Parathyroid adenoma (tissue), 2 donors: ENCODE measurements at regions not wholly inside any gene's neighbourhood (a gene's known extent, or its start where the extent isn't known, plus 50 kb on each side); places are given as distances from the start of the nearest gene placed in this dataset.

ENCODE experiments used
- H2AFZ ChIP-seq: fragments of 300-600 bp; sonication (generic); one replicate; pipeline ENCODE4 v1.7.0; 2017; ENCODE audit warnings: antibody characterized with exemption, mild to moderate bottlenecking
- H3K27ac ChIP-seq: fragments of 300-600 bp; sonication (generic); one replicate; pipeline ENCODE4 v1.7.0; 2017
- H3K27me3 ChIP-seq: fragments of 300-600 bp; sonication (generic); one replicate; pipeline ENCODE4 v1.7.0; 2017; ENCODE audit warnings: low read length; ENCODE audit not compliant: control insufficient read depth, insufficient read depth
- H3K36me3 ChIP-seq: fragments of 300-600 bp; sonication (generic); one replicate; pipeline ENCODE4 v1.7.0; 2017; ENCODE audit warnings: low read length; ENCODE audit not compliant: control insufficient read depth, insufficient read depth
- H3K4me1 ChIP-seq: fragments of 300-600 bp; sonication (generic); one replicate; pipeline ENCODE4 v1.7.0; 2017; ENCODE audit warnings: control low read depth
- H3K4me2 ChIP-seq: fragments of 300-600 bp; sonication (generic); one replicate; pipeline ENCODE4 v1.7.0; 2017; ENCODE audit warnings: low read length
- H3K4me3 ChIP-seq: fragments of 300-600 bp; sonication (generic); one replicate; pipeline ENCODE4 v1.7.0; 2017; ENCODE audit warnings: low read depth, low read length
- H3K79me2 ChIP-seq: fragments of 300-600 bp; sonication (generic); one replicate; pipeline ENCODE4 v1.7.0; 2017; ENCODE audit warnings: control low read depth
- H3K9ac ChIP-seq: fragments of 300-600 bp; sonication (generic); one replicate; pipeline ENCODE4 v1.7.0; 2017; ENCODE audit warnings: mild to moderate bottlenecking
- H3K9me3 ChIP-seq: fragments of 300-600 bp; sonication (generic); one replicate; pipeline ENCODE4 v1.7.0; 2017; ENCODE audit warnings: low read length; ENCODE audit not compliant: control insufficient read depth
- CTCF ChIP-seq: fragments of 300-600 bp; sonication (generic); IDR thresholded peaks from one replicate; pipeline ENCODE4 v1.7.0; 2017; ENCODE audit warnings: antibody characterized with exemption, mild to moderate bottlenecking
- donor health status: primary hyperparathyroidism.

- Histone ChIP-seq H3K9me3 (no peaks in the 10 kb centered on the region), H3K27me3 (no peaks in the 10 kb centered on the region), H3K36me3 (no peaks in the 10 kb centered on the region), H3K27ac (no peak overlapping the region), H3K4me1 (no peaks in the 10 kb centered on the region), H3K9ac (no peak overlapping the region), H3K4me3 (no peak overlapping the region), H3K79me2 (no peaks in the 10 kb centered on the region), H2AFZ (no peak overlapping the region), H3K4me2 (no peak overlapping the region)
- TF ChIP-seq CTCF = no peak
Observed at GRCh38 chr4:153933915-153934687, 145.2 kb upstream of the SFRP2 start.

GRCh38 chr4:153931804-153932203, 142.9 kb upstream of the SFRP2 start:
- no peak for TF ChIP-seq CTCF
- H3K79me2 ChIP-seq = no peaks in the 10 kb centered on the region

GRCh38 chr4:153929675-153930074, 140.8 kb upstream of the SFRP2 start:
- no peak overlapping the region for H3K4me3 ChIP-seq
- no peaks in the 10 kb centered on the region for H3K36me3 ChIP-seq
- no peak for TF ChIP-seq CTCF
- no peak overlapping the region for H3K9ac ChIP-seq
- H3K9me3 ChIP-seq = no peaks in the 10 kb centered on the region
- H3K4me2 ChIP-seq = no peak overlapping the region
- H3K27ac ChIP-seq = no peak overlapping the region
- H3K27me3 ChIP-seq = no peaks in the 10 kb centered on the region
- H3K79me2 ChIP-seq = no peaks in the 10 kb centered on the region
- no peaks in the 10 kb centered on the region for H3K4me1 ChIP-seq
- H2AFZ ChIP-seq = no peak overlapping the region

More at GRCh38 chr4:153931804-153932203, 142.9 kb upstream of the SFRP2 start:
- Histone ChIP-seq H3K36me3 (no peaks in the 10 kb centered on the region), H3K4me1 (no peaks in the 10 kb centered on the region), H3K9ac (no peak overlapping the region), H3K27me3 (no peaks in the 10 kb centered on the region), H2AFZ (no peak overlapping the region), H3K4me2 (no peak overlapping the region), H3K4me3 (no peak overlapping the region), H3K27ac (no peak overlapping the region), H3K9me3 (no peaks in the 10 kb centered on the region)

GRCh38 chr4:153927451-153927850, 138.6 kb upstream of the SFRP2 start:
- H3K4me2 ChIP-seq = no peak overlapping the region
- H3K27me3 ChIP-seq = no peaks in the 10 kb centered on the region
- H3K79me2 ChIP-seq = no peaks in the 10 kb centered on the region
- no peak overlapping the region for H3K27ac ChIP-seq
- H3K36me3 ChIP-seq = no peaks in the 10 kb centered on the region
- no peak overlapping the region for H2AFZ ChIP-seq
- no peaks in the 10 kb centered on the region for H3K9me3 ChIP-seq
- H3K4me3 ChIP-seq = no peak overlapping the region
- TF ChIP-seq CTCF = no peak
- no peak overlapping the region for H3K9ac ChIP-seq
- H3K4me1 ChIP-seq = no peaks in the 10 kb centered on the region

GRCh38 chr4:153922148-153922547, 133.3 kb upstream of the SFRP2 start:
- no peak overlapping the region for H3K9ac ChIP-seq
- H3K27me3 ChIP-seq = no peaks in the 10 kb centered on the region
- H3K36me3 ChIP-seq = no peaks in the 10 kb centered on the region
- no peak overlapping the region for H3K4me2 ChIP-seq
- H3K79me2 ChIP-seq = no peaks in the 10 kb centered on the region
- no peak overlapping the region for H3K27ac ChIP-seq
- TF ChIP-seq CTCF = no peak
- no peak overlapping the region for H3K4me3 ChIP-seq
- no peaks in the 10 kb centered on the region for H3K4me1 ChIP-seq
- H3K9me3 ChIP-seq = no peaks in the 10 kb centered on the region
- H2AFZ ChIP-seq = no peak overlapping the region
